Activated B cell treated with CpG ODN at 0.5 μM for 24 hours (primary cell): ENCODE measurements at regions not wholly inside any gene's neighbourhood (a gene's known extent, or its start where the extent isn't known, plus 50 kb on each side); places are given as distances from the start of the nearest gene placed in this dataset.

Source experiments
- ATAC-seq: fragments of 200-7000 bp; cut with Tn5 transposase; one replicate; pipeline ENCODE4 v1.10.0; 2021; ENCODE audit warnings: low read depth, mild to moderate bottlenecking, moderate library complexity
- CTCF ChIA-PET: fragments of 350-600 bp; sonication (Branson Sonifier 250); formaldehyde crosslinking; loops from one replicate; lab custom pipeline; 2021; ENCODE audit warnings: antibody characterized with exemption; lab: Charles Lee
- POLR2A ChIA-PET: fragments of 350-600 bp; sonication (Branson Sonifier 250); formaldehyde crosslinking; loops from one replicate; lab custom pipeline; 2021; ENCODE audit warnings: antibody characterized with exemption; lab: Charles Lee
- DNase-seq: peaks from one replicate; pipeline ENCODE4 v3.0.0; 2022
- H3K27ac Mint-ChIP-seq: one replicate; pipeline ENCODE4 v1.8.0; 2020; ENCODE audit warnings: mixed read lengths
- H3K27me3 Mint-ChIP-seq: one replicate; pipeline ENCODE4 v1.8.0; 2021; ENCODE audit warnings: mixed read lengths
- H3K36me3 Mint-ChIP-seq: one replicate; pipeline ENCODE4 v1.8.0; 2021; ENCODE audit warnings: low read depth, mixed read lengths
- H3K4me1 Mint-ChIP-seq: one replicate; pipeline ENCODE4 v1.8.0; 2021; ENCODE audit warnings: mixed read lengths
- H3K4me3 Mint-ChIP-seq: one replicate; pipeline ENCODE4 v1.8.0; 2020; ENCODE audit warnings: mild to moderate bottlenecking, mixed read lengths
- H3K9me3 Mint-ChIP-seq: one replicate; pipeline ENCODE4 v1.8.0; 2020; ENCODE audit warnings: mixed read lengths
- CTCF ChIP-seq: fragments of 200-600 bp; IDR thresholded peaks from one replicate; pipeline ENCODE4 v1.8.0; 2022; ENCODE audit warnings: antibody characterized with exemption, mild to moderate bottlenecking
- intact Hi-C: fragments of 100-400 bp; cut with micrococcal nuclease; formaldehyde crosslinking; loops from one replicate; pipeline ENCODE4 v1.15.1; 2024

- no peaks in the 10 kb centered on the region for H3K36me3 Mint-ChIP-seq
- H3K9me3 Mint-ChIP-seq: no peaks in the 10 kb centered on the region
- ChIA-PET POLR2A (no interaction called here), CTCF (no interaction called here)
- no peaks in the 10 kb centered on the region for H3K27me3 Mint-ChIP-seq
- DNase-seq: no peak
- H3K27ac Mint-ChIP-seq: peak overlapping the region; percentile 77
- peaks cover 64% of the 10 kb centered on the region for H3K4me1 Mint-ChIP-seq
- ATAC-seq: peak; percentile 44
- intact Hi-C loops: loop anchor here (1.0 to 5.0 kb wide), 3 partner anchors 8 to 270 kb away; no protein-coding TSS in a partner anchor
- no peak overlapping the region for H3K4me3 Mint-ChIP-seq
- no peak for TF ChIP-seq CTCF
Observed at GRCh38 chrY:7722566-7722965, 811.0 kb upstream of the AMELY start.

GRCh38 chrY:7720974-7721373 lies 809.4 kb upstream of the AMELY start:
- CTCF ChIA-PET: no interaction called here
- intact Hi-C loops: loop anchor here (5.0 kb wide), 2 partner anchors 96 to 269 kb away; no protein-coding TSS in a partner anchor
- POLR2A ChIA-PET: no interaction called here

GRCh38 chrY:7719271-7719670 lies 807.7 kb upstream of the AMELY start:
- ChIA-PET POLR2A (no interaction called here), CTCF (no interaction called here)
- Mint-ChIP-seq H3K4me3 (no peak overlapping the region), H3K27me3 (no peaks in the 10 kb centered on the region), H3K4me1 (peaks cover 31% of the 10 kb centered on the region), H3K27ac (no peak overlapping the region), H3K9me3 (no peaks in the 10 kb centered on the region), H3K36me3 (no peaks in the 10 kb centered on the region)
- ATAC-seq (no peak), DNase-seq (no peak)
- TF ChIP-seq CTCF: no peak
- intact Hi-C loops: no loop called here

More at GRCh38 chrY:7720974-7721373, 809.4 kb upstream of the AMELY start:
- ATAC-seq (no peak), DNase-seq (no peak)
- Mint-ChIP-seq H3K27ac (no peak overlapping the region), H3K4me3 (no peak overlapping the region), H3K9me3 (no peaks in the 10 kb centered on the region), H3K36me3 (no peaks in the 10 kb centered on the region), H3K4me1 (peaks cover 48% of the 10 kb centered on the region), H3K27me3 (no peaks in the 10 kb centered on the region)
- TF ChIP-seq CTCF: no peak

GRCh38 chrY:7718626-7719025 lies 807.1 kb upstream of the AMELY start:
- intact Hi-C loops: no loop called here
- Mint-ChIP-seq H3K36me3 (no peaks in the 10 kb centered on the region), H3K4me3 (no peak overlapping the region)

GRCh38 chrY:7718126-7718525 lies 806.6 kb upstream of the AMELY start:
- peaks cover 19% of the 10 kb centered on the region for H3K4me1 Mint-ChIP-seq
- H3K9me3 Mint-ChIP-seq: no peaks in the 10 kb centered on the region
- no peak overlapping the region for H3K27ac Mint-ChIP-seq
- DNase-seq (no peak), ATAC-seq (no peak)
- ChIA-PET POLR2A (no interaction called here), CTCF (no interaction called here)
- no peaks in the 10 kb centered on the region for H3K27me3 Mint-ChIP-seq
- no peak for TF ChIP-seq CTCF
- H3K4me3 Mint-ChIP-seq: no peak overlapping the region
- intact Hi-C loops: no loop called here
- H3K36me3 Mint-ChIP-seq: no peaks in the 10 kb centered on the region

More at GRCh38 chrY:7718626-7719025, 807.1 kb upstream of the AMELY start:
- Mint-ChIP-seq H3K27me3 (no peaks in the 10 kb centered on the region), H3K9me3 (no peaks in the 10 kb centered on the region), H3K4me1 (peaks cover 24% of the 10 kb centered on the region), H3K27ac (no peak overlapping the region)
- ATAC-seq (no peak), DNase-seq (no peak)
- ChIA-PET CTCF (no interaction called here), POLR2A (no interaction called here)
- TF ChIP-seq CTCF: no peak
